Astrocyte (in vitro differentiated cells and primary cell): ENCODE measurements at regions not wholly inside any gene's neighbourhood (a gene's known extent, or its start where the extent isn't known, plus 50 kb on each side); places are given as distances from the start of the nearest gene placed in this dataset.
A peak's percentile ranks its signal among the peaks of the same experiment; 100 is the strongest.

ENCODE experiments used
- DNase-seq: peaks from one replicate; pipeline ENCODE4 v3.0.0-alpha.2; 2010; ENCODE audit warnings: low read depth
- FAIRE-seq: peaks from 2 replicates; lab custom pipeline; 2011; peaks lifted over from hg19 to GRCh38; lab: Jason Lieb, UNC
- H2AFZ ChIP-seq: 2 replicates; pipeline ENCODE4 v1.6.0; 2012; ENCODE audit warnings: low read depth, low read length, inconsistent platforms
- H3K27ac ChIP-seq: 2 replicates; pipeline ENCODE4 v1.5.1; 2011; ENCODE audit warnings: low read depth, low read length, inconsistent platforms
- H3K27me3 ChIP-seq: 2 replicates; pipeline ENCODE4 v1.6.0; 2011; ENCODE audit warnings: low read length, inconsistent platforms; ENCODE audit not compliant: insufficient read depth
- H3K36me3 ChIP-seq: 2 replicates; pipeline ENCODE4 v1.5.1; 2011; ENCODE audit warnings: low read length, inconsistent platforms; ENCODE audit not compliant: insufficient read depth
- H3K4me1 ChIP-seq: 2 replicates; pipeline ENCODE4 v1.5.1; 2011; ENCODE audit warnings: low read length, inconsistent platforms; ENCODE audit not compliant: insufficient read depth
- H3K4me2 ChIP-seq: 2 replicates; pipeline ENCODE4 v1.6.0; 2012; ENCODE audit warnings: low read length, inconsistent platforms
- H3K4me3 ChIP-seq: 2 replicates; pipeline ENCODE4 v1.5.1; 2011; ENCODE audit warnings: low read depth, mild to moderate bottlenecking, low read length, inconsistent platforms; ENCODE audit not compliant: insufficient read depth
- H3K79me2 ChIP-seq: 2 replicates; pipeline ENCODE4 v1.6.0; 2012; ENCODE audit warnings: mild to moderate bottlenecking, low read length, inconsistent platforms; ENCODE audit not compliant: insufficient read depth
- H3K9ac ChIP-seq: 2 replicates; pipeline ENCODE4 v1.6.0; 2012; ENCODE audit warnings: mild to moderate bottlenecking, low read length, inconsistent platforms
- H3K9me3 ChIP-seq: 2 replicates; pipeline ENCODE4 v1.5.1; 2012; ENCODE audit warnings: low read depth, mild to moderate bottlenecking, low read length, inconsistent platforms; ENCODE audit not compliant: insufficient read depth
- H4K20me1 ChIP-seq: 2 replicates; pipeline ENCODE4 v1.6.0; 2012; ENCODE audit warnings: low read length, inconsistent platforms; ENCODE audit not compliant: insufficient read depth
- H3K27ac Mint-ChIP-seq: one replicate; pipeline ENCODE4 v1.8.0; 2021; ENCODE audit warnings: mild to moderate bottlenecking, mixed read lengths; ENCODE audit not compliant: unreplicated experiment
- H3K27me3 Mint-ChIP-seq: one replicate; pipeline ENCODE4 v1.8.0; 2021; ENCODE audit warnings: low read depth, mixed read lengths; ENCODE audit not compliant: unreplicated experiment
- H3K36me3 Mint-ChIP-seq: one replicate; pipeline ENCODE4 v1.8.0; 2021; ENCODE audit warnings: low read depth, mixed read lengths; ENCODE audit not compliant: unreplicated experiment
- H3K4me1 Mint-ChIP-seq: one replicate; pipeline ENCODE4 v1.8.0; 2021; ENCODE audit warnings: low read depth, mixed read lengths; ENCODE audit not compliant: unreplicated experiment
- H3K4me3 Mint-ChIP-seq: one replicate; pipeline ENCODE4 v1.8.0; 2021; ENCODE audit warnings: mild to moderate bottlenecking, moderate library complexity, mixed read lengths; ENCODE audit not compliant: unreplicated experiment
- H3K9me3 Mint-ChIP-seq: one replicate; pipeline ENCODE4 v1.8.0; 2021; ENCODE audit warnings: mild to moderate bottlenecking, mixed read lengths; ENCODE audit not compliant: unreplicated experiment
- CTCF ChIP-seq: IDR thresholded peaks from 2 replicates; pipeline ENCODE4 v1.5.1; 2011; ENCODE audit warnings: low read depth, mild to moderate bottlenecking, inconsistent platforms, low read length, moderate library complexity; ENCODE audit not compliant: insufficient read depth
- EZH2 ChIP-seq: IDR thresholded peaks from 2 replicates; pipeline ENCODE4 v1.6.1; 2012; ENCODE audit warnings: mild to moderate bottlenecking, low read length, inconsistent platforms; ENCODE audit not compliant: insufficient read depth

GRCh38 chr18:54433368-54433767 lies 75.7 kb downstream of the C18orf54 start:
- Mint-ChIP-seq H3K4me1 (no peaks in the 10 kb centered on the region), H3K4me3 (no peak overlapping the region), H3K27ac (no peak overlapping the region), H3K9me3 (no peaks in the 10 kb centered on the region), H3K36me3 (no peaks in the 10 kb centered on the region), H3K27me3 (no peaks in the 10 kb centered on the region)
- H3K9me3 ChIP-seq, result no peaks in the 10 kb centered on the region
- H2AFZ ChIP-seq, result no peak overlapping the region
- no peaks in the 10 kb centered on the region for H3K4me1 ChIP-seq
- H3K4me3 ChIP-seq, result no peak overlapping the region
- no peak for DNase-seq
- no peak overlapping the region for H3K27ac ChIP-seq
- no peak overlapping the region for H3K9ac ChIP-seq
- H3K4me2 ChIP-seq, result no peak overlapping the region
- no peaks in the 10 kb centered on the region for H3K79me2 ChIP-seq
- no peaks in the 10 kb centered on the region for H4K20me1 ChIP-seq
- FAIRE-seq, result no peak
- H3K27me3 ChIP-seq, result no peaks in the 10 kb centered on the region
- no peaks in the 10 kb centered on the region for H3K36me3 ChIP-seq
- TF ChIP-seq CTCF (no peak), EZH2 (no peak)

GRCh38 chr18:54433857-54434256 lies 76.2 kb downstream of the C18orf54 start:
- no peaks in the 10 kb centered on the region for H4K20me1 ChIP-seq
- H3K27ac Mint-ChIP-seq, result no peak overlapping the region
- H3K36me3 ChIP-seq, result no peaks in the 10 kb centered on the region
- no peak overlapping the region for H3K9ac ChIP-seq
- no peaks in the 10 kb centered on the region for H3K79me2 ChIP-seq
- H3K9me3 ChIP-seq, result no peaks in the 10 kb centered on the region
- no peaks in the 10 kb centered on the region for H3K36me3 Mint-ChIP-seq
- DNase-seq (peak; percentile 14), FAIRE-seq (no peak)
- H3K4me1 ChIP-seq, result no peaks in the 10 kb centered on the region
- no peak overlapping the region for H3K4me2 ChIP-seq
- TF ChIP-seq EZH2 (no peak), CTCF (no peak)
- H3K4me3 ChIP-seq, result no peak overlapping the region
- H3K27me3 Mint-ChIP-seq, result no peaks in the 10 kb centered on the region
- no peaks in the 10 kb centered on the region for H3K27me3 ChIP-seq
- H3K4me3 Mint-ChIP-seq, result no peak overlapping the region
- no peaks in the 10 kb centered on the region for H3K4me1 Mint-ChIP-seq
- H2AFZ ChIP-seq, result no peak overlapping the region
- no peak overlapping the region for H3K27ac ChIP-seq
- H3K9me3 Mint-ChIP-seq, result peaks cover 3% of the 10 kb centered on the region

GRCh38 chr18:54434453-54434852 lies 76.7 kb downstream of the C18orf54 start:
- Mint-ChIP-seq H3K36me3 (no peaks in the 10 kb centered on the region), H3K27ac (no peak overlapping the region), H3K9me3 (peaks cover 3% of the 10 kb centered on the region), H3K27me3 (no peaks in the 10 kb centered on the region), H3K4me1 (no peaks in the 10 kb centered on the region), H3K4me3 (no peak overlapping the region)
- TF ChIP-seq CTCF (no peak), EZH2 (no peak)
- Histone ChIP-seq H3K27me3 (no peaks in the 10 kb centered on the region), H3K27ac (no peak overlapping the region), H3K4me3 (no peak overlapping the region), H3K9me3 (no peaks in the 10 kb centered on the region), H3K4me1 (no peaks in the 10 kb centered on the region), H4K20me1 (no peaks in the 10 kb centered on the region), H3K36me3 (no peaks in the 10 kb centered on the region), H3K79me2 (no peaks in the 10 kb centered on the region), H2AFZ (no peak overlapping the region), H3K4me2 (no peak overlapping the region), H3K9ac (no peak overlapping the region)
- FAIRE-seq, result no peak
- DNase-seq, result no peak
